22Rv1 (cell line): ENCODE measurements at regions not wholly inside any gene's neighbourhood (a gene's known extent, or its start where the extent isn't known, plus 50 kb on each side); places are given as distances from the start of the nearest gene placed in this dataset.

Source experiments
- H3K27ac ChIP-seq: fragments of 450-650 bp; 2 replicates; pipeline ENCODE4 v1.5.1; 2017
- ZFX ChIP-seq: fragments of 450-650 bp; IDR thresholded peaks from 2 replicates; pipeline ENCODE4 v1.6.1; 2017; ENCODE audit warnings: antibody characterized with exemption, borderline replicate concordance
- TF ChIP-seq, protein P1 (sequence below): fragments of 450-650 bp; IDR thresholded peaks from 2 replicates; pipeline ENCODE4 v1.5.1; 2017; ENCODE audit warnings: mild to moderate bottlenecking

DNA sequence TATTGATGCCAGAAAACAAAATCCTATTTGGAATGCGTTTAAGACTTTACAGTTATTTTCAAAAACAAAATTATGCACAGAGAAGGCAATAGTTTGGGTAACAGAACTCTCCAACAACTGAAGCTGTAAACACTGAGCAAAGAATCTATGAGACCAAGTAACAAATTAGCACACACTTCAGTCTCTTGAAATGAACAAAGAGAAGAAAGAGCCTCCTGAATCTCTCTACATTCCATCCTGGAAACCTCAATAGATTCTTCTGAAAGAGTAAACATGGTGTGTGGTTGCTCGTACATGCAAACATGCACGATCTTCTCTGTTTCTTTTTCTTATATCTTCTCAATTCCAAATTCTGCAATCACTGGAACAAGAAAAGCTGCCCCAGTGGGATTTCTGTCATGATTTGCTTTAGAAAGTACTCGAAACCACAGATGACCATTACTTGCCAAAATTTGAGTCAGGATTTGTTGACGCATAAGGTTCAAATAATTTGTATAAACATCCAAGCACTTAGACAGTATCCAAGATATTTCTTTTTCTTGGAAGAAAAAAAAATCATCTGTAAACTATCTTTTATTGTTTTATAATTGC is 137.9 kb upstream of the DACH1 start:
- H3K27ac ChIP-seq: no peak overlapping the region
- TF ChIP-seq ZFX: no peak
- TF ChIP-seq, protein P1, sequence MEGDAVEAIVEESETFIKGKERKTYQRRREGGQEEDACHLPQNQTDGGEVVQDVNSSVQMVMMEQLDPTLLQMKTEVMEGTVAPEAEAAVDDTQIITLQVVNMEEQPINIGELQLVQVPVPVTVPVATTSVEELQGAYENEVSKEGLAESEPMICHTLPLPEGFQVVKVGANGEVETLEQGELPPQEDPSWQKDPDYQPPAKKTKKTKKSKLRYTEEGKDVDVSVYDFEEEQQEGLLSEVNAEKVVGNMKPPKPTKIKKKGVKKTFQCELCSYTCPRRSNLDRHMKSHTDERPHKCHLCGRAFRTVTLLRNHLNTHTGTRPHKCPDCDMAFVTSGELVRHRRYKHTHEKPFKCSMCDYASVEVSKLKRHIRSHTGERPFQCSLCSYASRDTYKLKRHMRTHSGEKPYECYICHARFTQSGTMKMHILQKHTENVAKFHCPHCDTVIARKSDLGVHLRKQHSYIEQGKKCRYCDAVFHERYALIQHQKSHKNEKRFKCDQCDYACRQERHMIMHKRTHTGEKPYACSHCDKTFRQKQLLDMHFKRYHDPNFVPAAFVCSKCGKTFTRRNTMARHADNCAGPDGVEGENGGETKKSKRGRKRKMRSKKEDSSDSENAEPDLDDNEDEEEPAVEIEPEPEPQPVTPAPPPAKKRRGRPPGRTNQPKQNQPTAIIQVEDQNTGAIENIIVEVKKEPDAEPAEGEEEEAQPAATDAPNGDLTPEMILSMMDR: no peak

DNA sequence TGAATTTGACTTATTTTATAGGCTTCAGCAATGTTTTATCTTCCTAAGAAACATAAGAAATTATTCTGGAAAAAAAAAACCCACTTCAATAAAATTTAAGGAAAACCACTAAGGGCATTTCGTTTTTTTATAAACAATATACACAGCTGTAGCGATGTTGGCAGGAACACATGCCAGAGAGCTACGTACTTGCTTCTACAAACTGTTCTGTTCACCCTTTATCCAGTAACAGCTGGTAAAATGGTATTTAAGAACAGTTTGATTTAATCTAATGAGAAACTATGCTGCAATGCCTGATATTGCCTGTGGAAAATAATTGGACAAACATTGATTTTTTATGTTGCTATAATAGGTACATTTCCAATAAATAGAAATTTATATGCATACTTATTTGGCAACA is 137.2 kb upstream of the DACH1 start:
- TF ChIP-seq, protein P1: no peak
- TF ChIP-seq ZFX: no peak
- no peak overlapping the region for H3K27ac ChIP-seq

DNA sequence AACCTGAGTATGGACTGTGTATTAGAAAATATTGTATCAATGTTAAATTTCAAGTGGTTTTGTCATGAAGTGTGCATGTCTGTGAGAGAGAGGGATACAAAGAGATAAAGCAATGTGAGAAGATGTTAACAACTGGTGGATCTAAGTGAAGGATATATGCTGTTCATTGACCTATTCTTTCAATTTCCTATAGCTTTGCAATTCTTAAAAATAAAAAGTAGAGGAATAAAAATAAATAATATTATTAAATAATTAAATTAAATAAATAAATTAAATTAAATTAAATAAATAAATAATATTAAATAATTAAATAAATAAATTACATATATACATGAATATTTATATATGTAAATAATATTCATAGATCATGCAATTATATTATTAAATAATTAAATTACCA is 131.2 kb upstream of the DACH1 start:
- TF ChIP-seq, protein P1: no peak
- TF ChIP-seq ZFX: no peak

DNA sequence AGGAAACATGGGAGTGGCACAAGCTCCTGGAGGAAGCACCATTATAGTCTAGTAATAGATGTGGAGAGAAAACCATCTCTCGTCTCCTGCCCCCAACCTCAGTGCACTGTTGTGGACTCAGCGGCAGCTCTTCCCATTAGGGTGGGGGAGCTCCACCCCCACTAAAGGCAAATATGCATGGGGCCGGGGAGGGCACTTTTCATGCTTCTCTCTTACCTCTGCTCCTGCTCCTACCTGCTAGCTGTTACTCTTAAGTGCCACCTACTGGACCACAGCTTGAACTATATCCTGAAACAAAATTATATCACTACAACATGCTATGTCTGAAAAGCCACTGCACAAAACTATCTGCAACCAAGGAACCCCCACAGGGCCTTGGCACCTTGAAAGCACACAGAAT is 112.6 kb upstream of the DACH1 start:
- H3K27ac ChIP-seq: no peak overlapping the region
- TF ChIP-seq, protein P1: peak; percentile 77
- no peak for TF ChIP-seq ZFX

More for the DNA sequence above, 131.2 kb upstream of the DACH1 start:
- no peak overlapping the region for H3K27ac ChIP-seq

DNA sequence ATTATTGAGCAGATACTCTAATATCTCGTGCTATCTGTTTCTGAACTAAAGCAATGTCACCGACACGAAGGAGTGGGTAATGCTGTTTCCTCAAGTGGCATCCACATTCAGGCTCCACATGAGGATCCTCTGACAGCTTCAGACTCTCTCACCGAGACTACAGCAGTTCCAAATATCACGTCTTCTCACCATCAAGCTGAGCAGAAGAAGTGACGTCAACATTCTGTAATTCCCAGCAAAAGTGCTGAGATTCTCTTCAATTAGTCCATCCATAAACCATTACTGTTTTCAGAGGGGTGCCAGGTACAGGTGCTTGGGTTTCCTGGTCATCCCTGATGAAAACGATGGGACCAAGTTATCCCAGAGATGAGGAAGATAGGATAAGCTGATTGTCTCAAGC is 110.0 kb upstream of the DACH1 start:
- H3K27ac ChIP-seq: no peak overlapping the region
- no peak for TF ChIP-seq ZFX
- TF ChIP-seq, protein P1: no peak

DNA sequence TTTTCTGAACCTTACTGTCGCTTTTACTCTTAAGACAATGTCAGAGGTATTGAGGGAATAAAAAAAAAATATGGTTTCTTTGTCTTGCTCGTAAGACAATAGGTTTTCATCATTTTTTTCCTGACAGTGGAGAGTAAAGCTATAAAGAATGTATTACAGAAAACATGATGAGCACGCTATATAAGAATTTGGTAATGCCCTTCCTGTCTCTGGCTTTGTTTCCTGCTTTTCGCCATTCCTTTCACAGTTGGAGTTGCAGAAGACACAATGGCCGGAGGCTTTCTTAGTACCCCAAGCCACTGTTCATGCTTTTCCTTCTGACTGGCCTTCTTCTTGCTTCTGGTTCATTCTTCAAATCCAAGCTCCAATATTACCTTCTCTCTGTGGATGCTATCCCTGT is 101.0 kb upstream of the DACH1 start:
- TF ChIP-seq, protein P1: no peak
- no peak for TF ChIP-seq ZFX
- no peak overlapping the region for H3K27ac ChIP-seq

DNA sequence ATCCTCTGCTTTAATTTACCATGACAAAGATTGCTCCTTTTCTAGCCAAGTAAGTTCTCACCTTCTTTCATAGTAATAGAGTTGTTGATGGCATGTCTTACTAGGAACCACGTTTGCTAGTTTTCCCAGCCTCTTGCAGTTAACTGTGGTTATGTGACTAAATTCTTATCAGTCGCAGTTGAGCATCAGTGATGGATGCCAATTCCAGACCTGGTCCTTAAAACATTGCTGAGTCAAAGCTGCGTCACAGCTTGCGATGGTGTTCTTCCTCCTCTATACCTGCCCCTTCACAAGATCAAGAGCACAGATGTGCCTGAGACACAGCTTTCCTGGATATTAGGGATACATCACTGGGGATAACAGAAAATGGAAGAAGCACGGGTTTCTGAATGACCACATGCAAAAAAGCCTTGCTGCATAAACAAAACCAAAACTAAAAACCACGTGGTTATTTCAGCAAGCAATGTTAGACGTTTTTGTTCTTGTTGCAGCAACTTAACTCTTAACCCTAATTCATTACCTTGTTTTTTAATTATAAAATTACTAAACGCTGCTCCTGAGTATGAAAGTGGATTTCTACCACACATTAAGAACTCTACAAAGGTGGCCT is 97.6 kb upstream of the DACH1 start:
- no peak overlapping the region for H3K27ac ChIP-seq
- no peak for TF ChIP-seq ZFX
